Stimulated activated CD4-positive, alpha-beta T cell treated with anti-CD3 and anti-CD28 coated beads, Interleukin-15, amount 100 ng/mL, for 24 hours (primary cell): ENCODE measurements at regions not wholly inside any gene's neighbourhood (a gene's known extent, or its start where the extent isn't known, plus 50 kb on each side); places are given as distances from the start of the nearest gene placed in this dataset.

ENCODE experiments used
- DNase-seq: peaks from one replicate; pipeline ENCODE4 v3.0.0-alpha.2; 2020

DNA sequence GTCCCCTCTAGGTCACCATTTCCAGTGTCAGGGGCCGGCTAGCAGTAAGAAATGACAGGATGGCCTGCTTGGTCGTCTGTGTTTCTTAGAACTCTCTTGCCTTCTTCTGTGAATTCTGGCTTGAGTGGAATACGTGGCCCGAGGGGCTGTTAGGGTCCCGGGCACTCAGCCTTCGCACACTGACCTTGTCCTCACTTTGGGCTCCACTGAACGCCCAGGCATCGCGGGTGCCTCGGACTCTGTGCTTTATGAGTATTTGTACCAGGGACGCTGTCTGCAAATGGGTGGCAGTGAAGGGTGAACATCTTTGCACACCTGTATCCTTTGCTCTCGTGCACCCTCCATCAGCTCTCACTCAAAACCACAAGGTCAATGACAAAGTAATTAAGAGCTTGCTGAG, 123.4 kb upstream of the ANO1 start:
- DNase-seq, result no peak

DNA sequence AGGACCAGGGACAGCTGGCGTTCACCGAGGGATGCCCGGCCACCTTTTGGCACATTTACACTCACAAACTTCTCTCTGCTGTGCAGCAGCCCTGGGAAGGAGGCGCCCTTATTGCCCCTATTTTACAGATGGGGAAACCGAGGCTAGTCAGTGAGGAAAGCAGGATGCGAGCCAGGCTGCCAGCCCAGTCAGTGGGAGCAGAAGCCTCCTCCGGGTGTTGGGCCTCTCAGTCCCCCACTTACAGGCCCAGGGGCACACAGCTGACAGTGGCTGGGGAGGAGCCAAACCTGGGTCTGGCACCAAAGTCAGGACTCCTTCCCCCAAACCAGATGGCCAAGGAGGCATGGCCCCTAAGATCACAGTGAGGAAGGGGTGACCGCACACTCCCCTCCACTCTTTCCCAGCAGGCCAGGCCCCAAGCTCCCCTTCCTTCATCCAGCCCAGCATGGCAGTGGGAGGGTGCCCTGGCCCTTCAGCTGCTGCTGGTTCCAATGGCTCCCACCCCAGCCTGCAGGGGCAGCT, 121.4 kb upstream of the ANO1 start:
- DNase-seq, result no peak

DNA sequence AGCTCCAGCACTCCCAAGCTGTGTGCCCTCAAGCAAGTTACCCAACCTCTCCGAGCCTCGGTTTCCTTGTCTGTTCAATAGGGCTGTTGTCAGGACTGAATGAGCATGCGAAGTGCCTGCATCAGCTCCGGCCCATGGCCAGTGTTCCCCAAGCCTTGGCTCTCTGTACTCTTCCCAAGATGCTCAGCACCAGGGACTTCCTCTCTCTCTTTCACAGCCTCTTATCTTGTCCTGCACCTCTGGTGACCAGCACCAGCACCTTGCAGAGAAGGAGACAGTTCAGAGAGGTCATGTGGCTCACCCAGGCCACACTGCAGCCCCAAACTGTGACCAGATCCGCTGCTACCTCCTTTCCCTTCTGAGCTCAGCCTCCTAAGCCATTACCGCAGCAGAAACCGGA, 120.3 kb upstream of the ANO1 start:
- DNase-seq, result no peak

DNA sequence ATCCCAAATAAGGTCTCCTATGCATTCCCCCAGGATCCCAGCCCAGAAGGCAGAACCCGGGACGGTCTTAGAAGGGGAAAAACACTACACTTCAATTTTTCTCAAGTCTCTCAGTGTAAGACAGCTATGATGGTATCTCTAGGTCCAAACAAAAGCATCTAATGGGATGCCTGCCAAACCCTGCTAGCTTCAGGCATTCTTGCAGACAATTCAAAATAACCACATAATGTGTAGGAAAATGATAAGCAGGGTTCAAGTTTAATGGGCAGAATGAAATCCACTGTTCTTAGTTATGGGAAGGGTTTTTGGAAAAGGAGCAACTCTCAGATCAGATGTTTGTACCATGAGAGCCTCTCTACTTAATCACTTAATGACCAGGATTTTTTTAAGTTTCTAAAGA, 119.8 kb upstream of the ANO1 start:
- no peak for DNase-seq

DNA sequence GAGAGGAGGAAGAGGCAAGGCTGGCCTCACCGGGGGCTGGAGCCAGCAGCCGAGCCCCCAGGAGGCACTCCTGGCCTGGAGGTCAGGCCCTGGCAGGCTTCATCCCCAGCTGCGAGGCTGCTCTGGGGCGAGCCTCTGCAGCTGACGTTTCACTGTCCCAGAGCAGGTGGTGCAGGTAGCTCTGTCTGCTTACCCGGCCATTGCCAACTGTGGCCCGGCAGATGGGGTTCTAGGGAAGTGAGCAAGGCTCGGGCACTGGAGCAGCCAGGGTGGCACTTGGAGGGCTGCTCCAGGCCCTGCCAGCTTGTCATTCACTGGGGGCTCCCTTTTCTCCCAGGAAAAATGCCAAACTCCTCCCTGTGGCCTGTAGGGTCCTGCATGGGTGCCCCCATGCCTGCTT, 118.7 kb upstream of the ANO1 start:
- DNase-seq, result no peak

DNA sequence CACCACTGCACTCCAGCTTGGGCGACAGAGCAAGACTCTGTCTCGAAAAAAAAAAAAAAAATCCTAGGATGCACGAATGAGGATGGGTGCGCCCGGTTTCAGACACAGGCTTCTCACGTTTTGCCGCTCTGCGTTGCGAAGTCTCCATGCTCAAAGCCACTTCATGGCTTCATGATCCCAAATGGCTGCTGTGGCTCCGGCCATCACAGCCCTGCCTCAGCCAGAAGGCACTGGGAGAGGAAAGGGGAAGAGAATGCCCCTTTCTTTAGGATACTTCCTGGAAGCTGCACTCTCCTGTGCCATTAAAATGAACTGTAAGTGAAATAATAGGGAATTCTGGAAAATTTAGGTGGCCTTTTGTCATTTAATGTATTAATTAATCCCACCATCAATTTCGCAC, 116.4 kb upstream of the ANO1 start:
- DNase-seq, result no peak

DNA sequence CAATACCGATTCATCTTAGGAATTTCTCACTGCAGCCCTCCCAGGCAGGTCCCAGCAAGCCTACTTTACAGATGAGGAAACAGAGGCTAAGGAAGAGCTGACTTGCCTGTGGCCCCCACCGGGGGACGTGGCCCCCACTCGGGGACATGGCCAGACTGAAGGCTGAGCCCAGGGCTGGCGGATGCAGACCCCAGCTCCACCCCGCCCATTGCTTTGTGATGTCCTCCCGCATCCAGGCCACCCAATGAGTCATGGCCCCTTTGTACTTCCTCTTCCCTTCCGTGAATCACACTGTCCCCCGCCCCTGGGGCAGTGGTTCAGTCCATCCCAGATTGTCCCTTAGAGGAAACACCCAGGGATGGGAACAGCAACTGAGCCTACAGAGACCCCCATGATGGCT, 116.0 kb upstream of the ANO1 start:
- no peak for DNase-seq

DNA sequence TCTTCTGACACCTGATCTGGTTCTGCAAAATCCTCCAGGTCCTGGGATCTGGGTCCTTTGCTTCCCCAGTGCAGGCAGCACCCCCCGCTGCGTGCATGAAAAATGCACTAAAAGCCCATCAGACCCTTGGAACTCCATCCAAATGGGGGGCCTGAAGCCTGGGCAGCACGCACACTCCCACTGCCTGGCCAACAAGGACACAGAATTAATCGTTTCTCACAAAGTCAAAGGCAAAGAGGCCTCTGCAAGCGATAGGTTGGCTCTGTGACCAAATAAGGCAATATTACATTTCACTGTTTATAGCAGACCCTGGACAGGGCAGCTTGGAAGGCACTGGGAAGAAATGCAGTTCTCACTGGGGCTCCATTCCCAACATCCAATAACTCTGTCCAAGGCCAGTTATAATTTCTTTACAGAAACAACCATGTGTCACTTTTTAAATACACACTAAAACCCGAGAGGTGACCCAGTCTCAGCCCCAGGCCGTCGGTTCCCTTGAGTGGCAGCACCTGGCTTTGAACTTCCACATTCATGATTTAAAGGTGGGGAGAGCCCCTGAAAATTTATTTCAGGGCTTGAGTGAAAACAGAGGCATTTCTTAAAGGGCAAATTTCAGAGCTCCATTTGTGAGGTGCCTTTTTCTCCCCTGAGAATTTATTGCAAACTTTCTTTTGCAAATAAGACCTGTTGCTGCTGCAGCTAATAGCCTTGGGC, 114.4 kb upstream of the ANO1 start:
- DNase-seq, result no peak

DNA sequence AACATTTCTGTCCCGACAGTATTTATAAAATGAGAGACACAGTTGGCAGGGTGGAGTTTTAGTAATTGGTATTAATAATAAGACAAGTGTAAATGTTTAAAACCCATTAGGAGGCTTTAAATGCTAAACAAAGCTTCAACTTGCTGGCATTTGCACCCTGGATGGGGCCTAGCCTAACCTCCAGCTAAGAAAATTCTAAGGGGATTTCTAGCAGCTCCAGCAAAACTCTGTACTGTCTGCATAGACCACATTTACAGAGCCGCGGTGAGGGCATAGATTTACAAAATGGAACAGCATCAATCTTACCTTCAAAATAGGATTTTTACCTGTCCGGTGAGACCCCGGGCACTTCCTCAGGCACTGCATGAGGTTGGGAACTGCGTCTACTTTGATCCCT, 113.9 kb upstream of the ANO1 start:
- DNase-seq, result no peak

DNA sequence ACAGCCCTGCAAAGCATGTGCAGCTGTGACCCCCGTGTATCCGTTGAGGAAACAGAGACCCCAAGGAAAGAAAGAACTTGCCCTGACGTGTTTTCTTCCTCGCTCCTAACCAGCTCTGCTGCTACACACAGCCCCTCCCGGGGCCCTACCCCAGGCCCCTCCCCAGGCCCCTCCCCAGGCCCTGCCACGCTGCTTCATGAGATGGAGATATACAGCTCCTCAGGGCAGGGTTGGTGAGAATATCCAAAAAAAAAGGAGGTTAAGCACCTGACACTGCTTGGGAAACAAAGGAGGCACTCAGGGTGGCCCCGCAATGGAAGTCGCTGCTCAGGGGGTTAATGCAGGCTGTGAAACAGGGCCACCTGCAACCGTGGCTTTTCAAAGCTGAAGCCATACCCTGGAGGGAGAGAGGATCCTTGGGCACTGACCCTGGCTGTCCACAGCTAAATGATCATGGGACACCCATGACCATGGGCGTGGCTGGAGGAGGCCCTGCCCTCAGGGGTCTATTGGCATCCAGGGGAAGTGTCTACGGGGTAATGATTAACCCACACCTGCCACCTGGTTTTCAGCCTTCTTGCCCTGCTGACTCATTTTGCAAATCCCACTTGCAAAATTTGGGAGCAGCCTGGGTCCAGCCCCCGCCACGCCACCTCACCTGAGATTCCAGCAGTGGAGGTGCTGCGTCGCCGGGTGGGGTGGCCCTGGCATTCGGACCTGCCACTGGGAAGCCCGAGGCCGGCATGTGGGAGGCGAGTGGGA, 112.1 kb upstream of the ANO1 start:
- DNase-seq, result no peak

DNA sequence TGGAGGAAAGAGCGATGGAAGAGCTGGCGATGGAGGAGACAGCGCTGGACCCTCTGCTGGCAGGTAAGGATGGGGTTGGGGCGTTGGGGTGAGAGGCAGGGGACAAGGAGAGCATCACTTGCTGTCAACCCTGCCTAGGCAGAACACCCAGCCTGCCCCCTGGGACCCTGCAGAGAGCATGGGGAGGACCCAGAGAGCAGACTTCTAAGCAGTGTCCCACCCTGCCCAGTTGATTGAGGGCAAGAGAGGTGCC, 111.6 kb upstream of the ANO1 start:
- DNase-seq, result no peak

DNA sequence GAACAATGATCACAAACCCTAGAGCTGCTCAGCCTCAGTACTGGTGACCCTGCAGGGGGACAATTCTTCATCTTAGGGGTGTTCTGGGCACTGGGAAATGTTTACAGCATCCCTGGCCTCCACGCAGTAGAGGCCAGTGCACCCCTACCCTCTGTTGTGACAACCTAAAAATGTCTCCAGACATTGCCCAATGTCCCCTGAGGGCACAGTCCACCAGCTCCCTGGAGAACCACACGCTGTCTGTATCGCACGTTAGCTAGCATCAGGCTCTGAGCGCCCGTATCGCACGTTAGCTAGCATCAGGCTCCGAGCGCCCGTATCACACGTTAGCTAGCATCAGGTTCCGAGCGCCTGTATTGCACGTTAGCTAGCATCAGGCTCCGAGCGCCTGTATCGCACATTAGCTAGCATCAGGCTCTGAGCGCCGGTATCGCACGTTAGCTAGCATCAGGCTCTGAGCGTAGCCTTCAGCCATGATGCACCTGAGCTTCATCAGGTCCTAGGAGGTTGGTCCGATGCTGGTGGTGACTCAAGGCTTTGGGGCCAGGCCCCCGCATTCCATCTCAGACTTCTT, 111.1 kb upstream of the ANO1 start:
- no peak for DNase-seq

DNA sequence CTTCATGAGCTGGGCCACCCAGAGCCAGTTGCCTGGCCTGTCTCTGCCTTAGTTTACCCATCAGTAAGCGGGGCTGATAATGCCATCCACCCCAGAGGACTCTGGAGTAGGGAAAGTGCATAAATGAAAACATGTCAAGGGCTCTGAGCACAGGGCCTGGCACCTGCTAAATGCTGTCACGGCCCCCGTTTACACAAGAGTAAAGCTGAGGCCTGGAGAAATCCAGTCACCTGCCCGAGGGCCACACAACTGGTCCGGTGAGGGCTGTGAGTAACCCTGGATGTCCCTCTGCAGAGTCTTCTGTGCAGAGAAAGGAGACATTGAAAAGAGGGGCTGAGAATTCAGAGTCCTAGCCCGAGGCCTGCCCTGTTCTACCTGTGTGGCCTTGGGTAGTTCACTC, 110.6 kb upstream of the ANO1 start:
- DNase-seq, result no peak

DNA sequence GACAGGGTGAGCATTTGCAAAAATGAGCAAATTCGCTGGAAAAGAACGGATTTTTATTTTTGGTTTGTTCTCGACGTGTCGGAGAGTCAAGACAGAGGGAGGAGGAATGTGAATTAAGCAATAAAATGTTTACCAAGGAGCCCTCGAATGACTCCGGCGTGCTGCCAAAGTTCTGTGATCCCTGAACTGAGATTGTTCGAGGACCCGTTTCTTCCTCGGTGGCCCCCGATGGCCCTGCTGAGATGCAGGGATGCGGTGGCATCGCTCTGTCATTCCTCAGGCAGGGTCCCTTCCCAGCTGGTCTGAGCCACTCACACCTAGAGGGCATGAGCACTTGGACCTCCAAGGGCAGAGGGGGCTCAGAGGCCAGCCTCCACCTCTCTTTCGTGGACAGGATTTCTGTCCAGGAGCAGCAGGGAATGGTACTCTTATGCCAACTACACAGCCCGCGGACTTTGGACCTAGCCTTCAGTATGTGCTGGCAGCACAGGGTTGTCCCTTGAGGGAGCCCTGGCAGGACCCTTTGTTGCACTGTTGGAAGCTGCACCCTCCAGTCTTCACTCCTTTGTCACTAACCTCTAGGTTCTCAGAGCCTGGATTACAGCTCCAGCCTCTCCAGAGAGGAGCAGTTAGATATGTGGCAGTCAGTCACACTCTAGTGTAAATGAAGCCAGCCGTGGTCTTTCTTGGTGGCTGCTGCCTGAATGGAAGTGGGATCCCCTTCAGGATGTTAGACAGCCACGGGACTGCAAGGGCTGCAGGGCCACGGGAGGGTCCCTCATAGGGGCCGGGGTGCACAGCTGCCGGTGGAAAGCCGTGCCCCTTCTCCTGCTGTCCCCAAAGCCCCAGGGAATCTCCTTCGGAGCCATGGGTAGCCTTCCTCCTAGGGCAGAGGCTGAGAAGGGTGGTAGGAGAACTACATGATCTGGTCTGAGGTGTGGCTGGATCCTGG, 109.4 kb upstream of the ANO1 start:
- DNase-seq, result no peak

DNA sequence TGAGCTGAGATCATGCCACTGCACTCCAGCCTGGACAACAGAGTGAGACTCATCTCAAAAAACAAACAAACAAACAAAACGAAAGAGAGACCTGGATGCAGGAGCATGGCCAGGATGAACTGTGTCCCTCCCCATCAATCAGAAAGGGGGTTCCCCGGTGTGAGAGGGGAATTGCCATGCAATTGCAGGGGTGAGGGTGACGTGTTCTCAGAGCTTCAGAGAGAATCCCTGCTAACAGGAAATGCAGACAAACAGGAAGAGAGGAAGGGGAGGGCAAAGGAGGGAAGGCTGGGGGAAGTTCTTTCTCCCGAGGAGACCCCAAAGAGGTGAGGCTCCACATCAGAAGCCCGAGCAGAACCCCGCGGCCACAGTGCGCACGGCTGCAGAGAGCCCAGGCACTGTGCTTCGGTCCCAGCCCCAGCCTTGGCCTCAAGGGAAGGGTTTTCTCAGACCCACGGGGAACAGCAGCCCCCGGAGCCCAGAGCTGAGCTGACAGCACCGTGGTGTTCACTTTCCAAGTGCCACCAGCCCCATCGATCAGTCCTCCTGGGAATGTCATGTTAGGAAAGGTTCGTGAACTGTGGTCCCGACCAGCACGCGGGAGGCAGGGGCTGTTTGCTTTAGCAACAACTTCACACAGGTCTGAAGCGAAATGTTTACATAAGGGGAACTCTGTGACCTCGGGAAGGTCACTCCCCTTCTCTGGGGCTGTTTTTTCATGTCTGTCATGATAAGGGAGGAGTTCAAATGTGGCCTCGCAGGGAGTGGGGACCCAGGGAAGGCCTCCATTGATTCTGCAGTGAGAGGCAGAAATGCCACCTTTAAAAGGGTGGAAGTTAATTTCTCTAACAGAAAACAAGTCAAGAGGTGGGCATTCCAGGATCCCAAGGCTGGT, 108.0 kb upstream of the ANO1 start:
- no peak for DNase-seq

DNA sequence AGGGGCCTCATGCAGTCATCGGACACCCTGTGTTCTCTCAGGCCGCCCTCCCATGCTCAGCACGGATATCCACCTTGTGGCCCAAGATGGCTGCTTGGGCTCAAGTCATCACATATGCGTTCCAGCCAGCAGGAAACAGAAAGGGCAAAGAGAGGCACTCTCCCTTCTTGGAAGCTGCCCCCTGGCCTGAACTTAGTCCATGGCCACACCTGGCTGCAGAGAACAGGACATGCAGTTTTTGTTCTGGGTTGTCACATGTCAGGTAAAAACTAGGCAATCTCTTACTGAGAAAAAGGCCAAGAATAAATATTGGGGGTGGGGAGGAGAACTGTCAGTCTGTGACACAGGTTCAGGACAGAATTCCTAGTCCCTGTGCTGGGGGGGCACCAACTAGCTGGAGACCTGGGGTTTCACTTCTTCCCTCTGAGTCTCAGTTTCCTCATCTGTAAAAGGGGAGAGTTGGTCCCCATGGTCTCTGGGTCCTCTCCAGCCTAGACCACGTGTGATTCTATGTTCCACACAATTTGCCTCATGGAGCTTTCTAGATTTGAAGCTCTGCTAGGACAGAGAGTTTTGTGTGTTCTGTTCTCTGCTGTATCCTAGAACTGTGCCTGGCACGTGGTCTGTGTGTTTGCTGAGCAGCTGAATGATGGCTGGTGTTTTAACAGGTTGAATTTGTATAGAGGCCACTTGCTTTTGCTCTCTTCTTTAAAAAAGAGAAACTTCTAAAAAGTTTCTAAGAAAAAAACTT, 107.2 kb upstream of the ANO1 start:
- no peak for DNase-seq

DNA sequence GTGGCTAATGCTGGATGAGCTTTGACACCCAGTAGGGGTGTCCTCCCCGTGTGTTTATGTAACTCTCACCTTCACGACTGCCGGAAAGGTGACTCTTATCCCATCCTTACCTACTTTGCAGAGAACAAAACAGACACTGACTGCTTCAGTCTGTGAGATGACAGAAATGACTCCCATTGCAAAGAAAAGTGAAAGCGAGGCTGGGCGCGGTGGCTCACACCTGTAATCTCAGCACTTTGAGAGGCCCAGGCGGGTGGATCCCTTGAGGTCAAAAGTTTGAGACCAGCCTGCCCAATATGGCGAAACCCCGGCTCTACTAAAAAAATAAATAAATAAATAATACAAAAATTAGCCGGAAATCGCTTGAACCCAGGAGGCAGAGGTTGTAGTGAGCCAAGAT, 106.4 kb upstream of the ANO1 start:
- DNase-seq, result no peak

DNA sequence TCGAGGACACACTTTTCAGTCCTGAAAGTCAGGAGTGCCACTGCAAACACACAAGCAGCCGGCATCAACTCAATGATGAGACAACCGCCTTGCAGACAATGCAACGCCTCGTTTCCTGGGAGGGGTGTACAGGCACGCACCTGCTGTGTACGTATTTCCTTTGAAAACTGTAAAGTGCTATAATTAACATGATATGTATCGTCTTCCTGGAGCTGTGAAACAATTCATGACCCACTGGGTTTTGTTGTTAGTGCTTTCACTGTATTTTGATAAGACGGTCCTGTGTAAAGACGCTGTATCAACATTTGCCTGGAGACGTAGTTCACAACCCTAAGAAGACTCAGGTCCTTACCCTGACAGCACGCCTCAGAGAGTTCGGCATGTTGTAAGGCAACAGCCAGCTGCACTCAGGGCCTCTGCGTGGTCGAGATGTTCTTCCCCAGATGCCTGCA, 105.7 kb upstream of the ANO1 start:
- DNase-seq, result no peak

DNA sequence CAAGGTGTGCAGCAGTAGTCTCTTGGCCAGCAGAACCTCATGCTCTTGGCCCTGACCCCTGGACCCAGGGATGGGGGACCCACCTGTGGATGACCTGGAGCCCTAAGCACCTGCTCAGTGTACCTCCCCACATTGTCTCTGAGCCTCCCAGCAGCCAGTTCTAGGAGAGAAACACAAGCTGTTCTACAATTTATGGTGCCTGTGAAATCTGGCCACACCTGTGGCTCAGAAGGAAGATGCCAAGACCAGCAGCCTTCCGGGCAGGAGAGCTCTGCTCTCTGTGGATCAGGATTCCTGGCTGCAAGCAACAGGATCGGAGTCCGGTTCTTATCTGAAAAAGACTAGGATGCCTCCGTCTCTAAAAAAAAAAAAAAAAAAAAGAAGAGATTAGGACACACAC, 103.6 kb upstream of the ANO1 start:
- no peak for DNase-seq

DNA sequence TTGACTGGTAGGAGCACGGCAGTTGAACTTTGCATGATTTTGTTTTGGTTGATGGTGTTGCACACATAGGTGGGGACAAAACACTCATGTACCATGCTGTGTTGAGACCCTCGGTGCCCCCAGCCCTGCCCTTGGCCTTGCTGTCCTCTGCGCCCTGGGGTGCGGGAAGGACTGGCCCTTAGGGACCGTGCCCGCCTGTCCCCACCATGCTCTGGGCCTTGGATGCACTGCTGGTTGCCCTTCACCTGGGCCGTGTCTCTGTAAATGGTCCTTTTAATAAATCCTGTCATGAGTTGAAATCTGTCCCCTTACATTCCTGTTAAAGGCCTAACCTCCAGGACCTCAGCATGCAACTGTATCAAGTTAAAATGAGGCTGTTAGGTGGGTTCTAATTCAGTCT, 102.3 kb upstream of the ANO1 start:
- no peak for DNase-seq

DNA sequence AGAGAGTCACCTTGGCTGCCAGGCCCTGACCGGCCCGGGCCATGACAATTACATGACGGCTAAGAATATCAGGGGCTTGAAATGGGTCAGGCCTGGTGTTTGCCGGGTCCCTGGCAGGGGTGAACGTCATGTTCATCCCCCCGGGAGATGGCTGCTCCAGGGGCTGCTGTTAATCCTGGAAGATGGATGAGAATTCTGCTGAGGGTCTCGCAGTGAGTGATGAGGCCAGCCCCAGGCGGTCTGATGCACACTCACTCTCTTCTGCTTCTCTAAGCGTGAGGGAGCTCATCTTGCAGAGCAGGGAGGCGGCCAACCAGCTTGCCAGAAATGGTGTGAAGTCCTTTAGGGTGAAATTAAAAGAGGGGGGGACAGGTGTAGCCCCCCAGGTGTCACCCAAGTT, 101.3 kb upstream of the ANO1 start:
- no peak for DNase-seq

DNA sequence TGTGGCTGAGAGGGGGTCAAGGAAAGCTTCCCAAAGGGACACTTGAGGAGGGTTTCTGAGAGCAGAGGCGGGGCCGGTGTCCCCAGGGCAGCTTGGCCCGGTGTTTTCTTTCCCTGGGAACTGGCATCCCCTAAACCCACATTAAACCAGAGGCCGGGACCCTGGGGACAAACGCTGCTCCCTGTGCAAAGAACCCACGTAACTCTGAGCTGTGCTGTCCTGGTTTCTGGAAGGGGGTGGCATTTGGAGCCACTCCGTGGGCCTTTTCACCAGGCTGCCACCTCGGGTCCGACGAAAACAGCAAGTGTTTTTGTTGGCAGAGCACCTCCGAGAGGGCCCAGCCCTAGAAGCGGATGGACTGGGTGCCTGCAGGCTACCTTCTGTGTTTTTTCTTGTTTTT, 100.2 kb upstream of the ANO1 start:
- no peak for DNase-seq
